ENCODE measurements at regions not wholly inside any gene's neighbourhood (a gene's known extent, or its start where the extent isn't known, plus 50 kb on each side); places are given as distances from the start of the nearest gene placed in this dataset.

- Histone ChIP-seq H3K4me2 (peak overlapping the region in 5 of 11 experiments; percentile 14 to 73 (median 34); a peak in 6 of 22 replicates), H3K9ac (no peak overlapping the region), H3K27ac (peak overlapping the region in 1 of 11 experiments; percentile 79; a peak in 1 of 22 replicates), H3K36me3 (peaks cover 0 to 12% (median 4%) of the 10 kb centered on the region in 11 experiments; a peak in 7 of 22 replicates), H3K4me1 (peaks cover 36 to 67% (median 50%) of the 10 kb centered on the region in 10 experiments), H3K27me3 (no peaks in the 10 kb centered on the region), H3K9me3 (replicated peaks in 1 of 11) (no peaks in the 10 kb centered on the region; a peak in 1 of 22 replicates), H3K4me3 (no peak overlapping the region), H4K20me1 (no peaks in the 10 kb centered on the region)
- TF ChIP-seq Cebpa-rat (IDR thresholded peaks at IDR 0.05): no peak
Measured at GRCh38 chr7:142248-142941, 50.0 kb upstream of the FAM20C start.
